ENCODE measurements at regions not wholly inside any gene's neighbourhood (a gene's known extent, or its start where the extent isn't known, plus 50 kb on each side); places are given as distances from the start of the nearest gene placed in this dataset.

GRCh38 chr11:119520400-119520799 is 97.4 kb upstream of the THY1 start:
- DNase-seq: no peak

- no peak for DNase-seq
These were observed 96.8 kb upstream of the THY1 start for GRCh38 chr11:119519796-119520195.

GRCh38 chr11:119518746-119519730 is 96.1 kb upstream of the THY1 start:
- no peak for DNase-seq

- no peak for DNase-seq
These were observed 92.9 kb upstream of the THY1 start for GRCh38 chr11:119515771-119516400.

- DNase-seq: no peak
These were observed 90.8 kb upstream of the THY1 start for GRCh38 chr11:119513806-119514170.

- DNase-seq: no peak
These were observed 90.3 kb upstream of the THY1 start for GRCh38 chr11:119513131-119513805.

- no peak for DNase-seq
These were observed 89.4 kb upstream of the THY1 start for GRCh38 chr11:119512369-119512768.

GRCh38 chr11:119511614-119512306 is 88.8 kb upstream of the THY1 start:
- DNase-seq: no peak

GRCh38 chr11:119509969-119510401 is 87.0 kb upstream of the THY1 start:
- DNase-seq: no peak

- DNase-seq: no peak
These were observed 86.4 kb upstream of the THY1 start for GRCh38 chr11:119509282-119509841.

GRCh38 chr11:119506436-119506835 is 83.5 kb upstream of the THY1 start:
- no peak for DNase-seq

- DNase-seq: peak; percentile 15
These were observed 82.9 kb upstream of the THY1 start for GRCh38 chr11:119505861-119506260.

- DNase-seq: no peak
These were observed 82.1 kb upstream of the THY1 start for GRCh38 chr11:119505071-119505470.

- DNase-seq: no peak
These were observed 81.4 kb upstream of the THY1 start for GRCh38 chr11:119504371-119504770.

- DNase-seq: no peak
These were observed 78.9 kb upstream of the THY1 start for GRCh38 chr11:119501777-119502405.

- DNase-seq: no peak
These were observed 74.7 kb upstream of the THY1 start for GRCh38 chr11:119497717-119498116.

GRCh38 chr11:119496997-119497396 is 74.0 kb upstream of the THY1 start:
- DNase-seq: no peak

- DNase-seq: no peak
These were observed 73.5 kb upstream of the THY1 start for GRCh38 chr11:119496469-119496868.

GRCh38 chr11:119493712-119494111 is 70.7 kb upstream of the THY1 start:
- DNase-seq: no peak

GRCh38 chr11:119491753-119492510 is 69.0 kb upstream of the THY1 start:
- DNase-seq: no peak

- DNase-seq: no peak
These were observed 67.5 kb upstream of the THY1 start for GRCh38 chr11:119490253-119491006.

All from SHP77 treated with DMSO at 0.1 percent for 48 hours (cell line).